Retinal pigment epithelial cell (primary cell): ENCODE measurements at regions not wholly inside any gene's neighbourhood (a gene's known extent, or its start where the extent isn't known, plus 50 kb on each side); places are given as distances from the start of the nearest gene placed in this dataset.

Experiments
- DNase-seq: peaks from one replicate; pipeline ENCODE4 v3.0.0-alpha.2; 2010; ENCODE audit warnings: low read depth
- H3K4me3 ChIP-seq: 2 replicates; pipeline ENCODE4 v1.5.1; 2011; ENCODE audit warnings: mild to moderate bottlenecking, low read length, control low read depth, moderate library complexity
- TF ChIP-seq, protein P1 (sequence below): conservative IDR thresholded peaks from 2 replicates; pipeline ENCODE4 v1.5.1; 2011; ENCODE audit warnings: low read depth, low read length, control low read depth, inconsistent platforms

DNA sequence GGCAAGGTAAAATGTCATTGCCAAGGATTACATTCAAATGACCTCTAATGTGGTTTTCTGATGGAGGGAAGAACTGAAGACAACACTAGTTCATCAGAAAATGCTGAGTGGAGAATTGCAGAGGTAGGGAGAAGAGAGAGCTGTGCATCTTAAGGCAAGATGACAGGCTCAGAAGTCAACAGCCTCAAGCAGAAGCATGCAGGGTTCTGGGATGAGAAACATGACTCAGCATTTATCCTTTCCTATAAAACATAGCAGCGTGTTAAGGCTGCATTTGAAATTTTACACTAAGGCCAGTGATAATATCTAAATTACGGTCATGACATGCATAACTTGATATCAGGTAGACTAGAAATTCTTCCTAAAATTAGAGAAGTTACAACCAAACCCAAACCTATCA is 53.7 kb upstream of the DYRK2 start:
- no peak for DNase-seq
- TF ChIP-seq, protein P1, sequence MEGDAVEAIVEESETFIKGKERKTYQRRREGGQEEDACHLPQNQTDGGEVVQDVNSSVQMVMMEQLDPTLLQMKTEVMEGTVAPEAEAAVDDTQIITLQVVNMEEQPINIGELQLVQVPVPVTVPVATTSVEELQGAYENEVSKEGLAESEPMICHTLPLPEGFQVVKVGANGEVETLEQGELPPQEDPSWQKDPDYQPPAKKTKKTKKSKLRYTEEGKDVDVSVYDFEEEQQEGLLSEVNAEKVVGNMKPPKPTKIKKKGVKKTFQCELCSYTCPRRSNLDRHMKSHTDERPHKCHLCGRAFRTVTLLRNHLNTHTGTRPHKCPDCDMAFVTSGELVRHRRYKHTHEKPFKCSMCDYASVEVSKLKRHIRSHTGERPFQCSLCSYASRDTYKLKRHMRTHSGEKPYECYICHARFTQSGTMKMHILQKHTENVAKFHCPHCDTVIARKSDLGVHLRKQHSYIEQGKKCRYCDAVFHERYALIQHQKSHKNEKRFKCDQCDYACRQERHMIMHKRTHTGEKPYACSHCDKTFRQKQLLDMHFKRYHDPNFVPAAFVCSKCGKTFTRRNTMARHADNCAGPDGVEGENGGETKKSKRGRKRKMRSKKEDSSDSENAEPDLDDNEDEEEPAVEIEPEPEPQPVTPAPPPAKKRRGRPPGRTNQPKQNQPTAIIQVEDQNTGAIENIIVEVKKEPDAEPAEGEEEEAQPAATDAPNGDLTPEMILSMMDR: no peak
- H3K4me3 ChIP-seq: no peak overlapping the region

DNA sequence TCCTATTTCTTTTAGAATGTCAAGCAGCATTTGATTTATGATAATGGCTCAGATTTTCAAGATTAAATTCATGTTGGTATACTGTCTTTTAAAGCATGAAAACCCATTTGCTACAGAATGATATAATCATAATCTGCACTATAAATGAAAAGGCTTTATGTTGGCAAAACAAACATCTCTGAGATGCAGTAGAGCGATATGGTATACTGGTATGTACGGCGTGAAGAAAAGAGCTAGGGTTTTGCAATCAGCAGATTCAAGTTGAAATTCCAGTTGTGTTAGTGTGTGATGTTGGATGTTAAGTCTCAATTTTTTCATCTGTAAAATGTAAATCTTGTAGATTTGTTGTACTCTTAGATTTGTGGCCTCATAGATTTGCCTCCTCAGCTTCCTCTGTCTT is 53.2 kb upstream of the DYRK2 start:
- no peak overlapping the region for H3K4me3 ChIP-seq
- DNase-seq: no peak
- TF ChIP-seq, protein P1: no peak

DNA sequence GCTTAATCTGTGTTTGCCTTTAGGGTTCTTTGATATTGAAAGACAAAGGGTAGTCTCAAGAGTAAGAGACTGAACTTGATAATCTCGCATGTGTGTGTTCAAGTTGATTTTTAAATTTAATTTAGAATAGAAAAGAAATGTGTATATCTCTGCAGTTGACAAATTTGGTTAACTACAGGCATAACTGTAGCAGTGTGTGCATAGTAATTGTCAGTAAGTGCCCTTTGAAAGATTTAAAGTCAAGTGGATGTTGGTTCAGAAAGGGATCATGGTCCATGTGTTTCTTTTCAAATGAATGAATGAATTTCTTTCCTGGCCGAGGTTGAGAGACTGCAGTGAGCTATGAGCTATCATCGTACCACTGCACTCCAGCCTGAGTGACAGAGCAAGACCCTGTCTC is 49.9 kb upstream of the DYRK2 start:
- DNase-seq: no peak
- TF ChIP-seq, protein P1: no peak
- H3K4me3 ChIP-seq: no peak overlapping the region
